Sciatic nerve (tissue), 2 donors: ENCODE measurements at regions not wholly inside any gene's neighbourhood (a gene's known extent, or its start where the extent isn't known, plus 50 kb on each side); places are given as distances from the start of the nearest gene placed in this dataset.

ENCODE experiments used
- ATAC-seq: fragments of 200-7000 bp; cut with Tn5 transposase; one replicate; pipeline ENCODE4 v1.9.1; 2020; ENCODE audit warnings: mild to moderate bottlenecking, moderate library complexity
- DNase-seq: peaks from one replicate; pipeline ENCODE4 v3.0.0-alpha.2; 2020; ENCODE audit warnings: low spot score
- intact Hi-C: fragments of 100-400 bp; cut with DNase I; formaldehyde crosslinking; loops from one replicate; pipeline ENCODE4 v1.14.2; 2022
- donor health status: DM: no; HTN: no; CAD: no.
- donor health status: DM: no; HTN: no; CAD: no.

DNA sequence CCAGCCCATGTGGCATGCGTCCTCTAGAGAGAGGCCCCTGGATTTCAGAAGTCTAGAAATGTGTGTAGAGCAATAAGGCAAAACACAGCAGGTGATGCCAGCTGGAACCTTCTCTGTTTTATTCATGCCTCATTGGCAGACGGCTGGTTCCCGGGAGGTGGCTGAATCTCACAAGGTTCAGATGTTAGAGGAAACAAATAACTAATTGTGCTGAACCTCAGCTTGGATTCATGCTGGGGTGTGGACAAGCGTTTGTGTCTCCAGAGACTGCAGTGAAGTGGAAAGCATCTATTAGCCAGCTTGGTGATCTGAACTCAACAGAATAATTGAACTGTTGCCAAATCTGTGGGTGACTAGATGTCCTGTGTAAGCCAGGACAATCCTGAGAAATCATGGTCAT, 131.1 kb upstream of the NR4A3 start:
- no peak for ATAC-seq
- DNase-seq = no peak
- intact Hi-C loops = no loop called here

DNA sequence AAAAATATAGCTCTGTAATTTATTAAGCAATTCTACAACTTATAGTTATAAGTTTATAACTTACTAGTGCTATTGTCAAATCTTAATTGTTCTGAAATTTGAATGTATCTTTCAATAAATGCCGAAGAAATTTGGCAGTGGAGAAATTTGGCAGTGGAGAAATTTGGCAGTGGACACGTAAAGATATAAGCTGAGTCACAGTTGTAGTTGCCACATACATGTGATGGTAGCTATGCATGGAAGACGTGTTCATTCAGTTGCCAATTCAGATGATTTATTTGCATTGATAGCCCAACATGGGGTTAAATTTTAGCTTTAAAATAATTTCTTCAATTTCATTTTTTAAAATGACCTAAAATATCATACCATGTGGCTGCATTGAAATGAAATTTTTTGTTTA, 127.8 kb upstream of the NR4A3 start:
- ATAC-seq = no peak
- DNase-seq = no peak
- intact Hi-C loops = no loop called here

DNA sequence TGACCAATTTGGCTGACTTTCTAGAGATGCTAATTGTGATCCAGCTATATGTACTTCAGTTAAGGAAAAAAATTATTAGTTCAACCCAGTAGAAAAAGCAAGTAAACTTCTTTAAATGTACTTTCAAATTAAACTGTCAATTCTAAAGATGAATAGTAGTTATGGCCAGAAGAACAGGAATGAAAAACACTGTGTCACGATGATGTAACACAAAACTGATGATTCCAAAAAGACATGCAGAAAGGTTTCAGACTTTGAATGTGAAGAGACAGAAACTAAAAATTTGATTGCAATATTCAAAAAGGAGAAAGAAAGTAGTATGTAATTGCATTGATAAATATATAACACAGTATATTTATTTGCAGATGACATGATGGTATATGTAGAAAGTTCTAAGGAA, 127.3 kb upstream of the NR4A3 start:
- ATAC-seq = no peak
- no peak for DNase-seq
- intact Hi-C loops = no loop called here

DNA sequence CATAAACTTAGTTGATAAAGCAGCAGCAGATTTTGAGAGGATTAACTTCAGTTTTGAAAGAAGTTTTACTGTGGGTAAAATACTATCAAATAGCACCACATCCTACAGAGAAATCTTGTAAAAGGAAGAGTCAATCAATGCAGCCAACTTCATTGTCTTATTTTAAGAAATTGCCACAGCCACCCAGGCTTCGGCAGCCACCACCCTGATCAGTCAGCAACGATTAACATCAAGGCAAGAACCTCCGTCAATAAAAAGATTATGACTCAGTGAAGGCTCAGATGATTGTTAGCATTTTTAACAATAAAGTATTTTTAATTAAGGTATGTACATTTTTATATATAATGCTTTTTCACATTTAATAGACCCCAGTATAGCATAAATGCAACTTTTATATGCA, 122.3 kb upstream of the NR4A3 start:
- no peak for DNase-seq
- ATAC-seq = no peak
- intact Hi-C loops = no loop called here

DNA sequence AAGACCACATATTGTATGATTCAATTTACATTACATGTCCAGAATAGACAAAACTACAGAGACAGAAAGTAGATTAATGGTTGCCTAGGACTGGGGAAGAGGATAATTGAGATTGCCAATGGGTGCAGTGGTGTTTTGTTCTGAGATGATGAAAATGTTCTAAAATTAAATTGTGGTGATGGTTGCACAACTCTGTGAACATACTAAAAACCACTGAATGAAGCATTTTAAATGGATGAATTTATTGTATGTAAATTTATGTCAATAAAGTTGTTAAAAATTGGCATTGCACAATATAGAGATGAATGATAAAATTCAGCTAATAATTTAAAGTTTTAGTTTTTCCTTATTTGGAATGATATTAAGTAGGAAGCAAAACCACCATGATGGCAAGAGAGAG, 109.5 kb upstream of the NR4A3 start:
- DNase-seq = no peak
- no peak for ATAC-seq
- intact Hi-C loops = no loop called here

DNA sequence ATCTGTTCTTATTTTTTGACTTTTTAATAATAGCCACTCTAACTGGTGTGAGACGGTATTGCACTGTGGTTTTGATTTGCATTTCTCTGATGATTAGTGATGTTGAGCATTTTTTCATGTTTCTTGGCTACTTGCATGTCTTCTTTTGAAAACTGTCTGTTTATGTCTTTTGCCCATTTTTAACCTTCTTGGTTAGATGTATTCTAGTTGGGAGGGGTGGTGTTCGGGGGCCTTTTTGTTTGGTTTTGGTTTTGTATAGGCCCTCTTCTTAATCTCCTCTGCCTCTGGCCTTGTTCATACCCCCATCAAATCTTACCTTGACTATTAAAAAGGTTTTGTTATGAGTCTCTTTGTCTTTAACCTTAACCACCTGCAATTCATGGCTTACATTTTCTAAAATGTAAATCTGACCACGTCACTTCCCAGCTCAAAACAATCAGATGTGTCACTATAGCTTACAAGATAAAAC, 107.8 kb upstream of the NR4A3 start:
- intact Hi-C loops = no loop called here
- no peak for ATAC-seq
- DNase-seq = no peak

DNA sequence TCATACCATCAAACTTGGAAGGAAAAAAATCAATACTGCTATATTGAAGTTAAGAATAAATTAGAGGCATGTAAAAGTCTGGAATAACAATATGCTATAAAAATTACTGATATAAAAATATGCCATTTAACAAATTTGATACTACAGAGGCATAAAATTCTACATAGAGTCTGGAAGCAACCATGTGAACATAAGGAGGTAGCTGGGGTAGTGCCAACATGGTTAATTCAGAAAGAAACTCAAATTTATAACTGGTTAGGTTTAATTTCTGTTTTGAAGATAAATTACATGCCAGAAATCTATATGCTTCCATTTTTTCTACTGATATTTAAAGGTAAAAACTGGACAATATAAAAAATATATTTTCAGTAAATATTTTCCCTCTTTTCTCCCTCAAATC, 103.1 kb upstream of the NR4A3 start:
- ATAC-seq (no peak), DNase-seq (no peak)
- intact Hi-C loops = no loop called here

DNA sequence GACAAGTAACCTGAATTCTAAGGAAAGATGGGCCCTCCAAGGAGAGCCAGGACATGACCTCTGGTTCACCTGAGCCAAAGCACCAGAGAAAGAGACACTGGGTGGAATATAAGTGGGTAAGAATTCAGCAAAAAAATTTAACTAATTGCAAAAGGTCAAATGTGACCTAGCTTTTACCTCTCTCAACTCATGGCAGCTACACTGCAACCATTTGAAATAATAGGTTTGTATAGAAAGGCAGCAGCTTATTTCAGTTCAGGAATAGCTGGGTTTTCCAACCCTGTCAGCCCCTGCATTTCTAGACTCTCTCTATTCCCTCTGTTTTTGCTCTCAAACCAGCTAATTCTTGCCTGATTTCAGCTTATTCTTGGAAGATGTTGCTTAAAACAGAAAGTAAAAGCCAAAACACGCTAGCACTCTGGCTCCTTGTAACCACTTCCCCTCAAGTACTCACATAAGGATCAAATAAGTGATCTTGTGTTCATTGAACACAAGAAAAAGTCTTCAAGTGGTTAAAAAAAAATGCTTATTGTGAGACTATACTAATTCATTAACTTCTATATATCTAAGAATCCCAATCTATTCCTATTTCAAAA, 101.1 kb upstream of the NR4A3 start:
- intact Hi-C loops = no loop called here
- ATAC-seq (peak; percentile 52), DNase-seq (no peak)

DNA sequence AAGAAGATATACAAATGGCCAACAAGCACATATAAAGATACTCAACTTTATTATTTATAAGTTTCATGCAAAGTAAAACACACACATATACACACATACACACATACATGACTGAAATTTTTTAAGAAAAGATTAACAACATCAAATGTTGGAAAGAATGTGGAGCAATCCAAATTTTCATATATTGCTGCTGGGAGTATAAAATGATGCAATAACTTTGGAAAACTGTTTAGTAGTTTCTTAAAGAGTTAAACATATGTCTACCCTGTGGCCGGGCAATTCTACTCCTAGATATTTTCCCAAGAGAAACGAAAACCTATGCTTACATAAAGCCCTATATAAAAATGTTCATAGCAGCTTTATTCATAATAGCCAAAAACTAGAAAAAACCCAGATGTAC, 99.8 kb upstream of the NR4A3 start:
- ATAC-seq = no peak
- intact Hi-C loops = no loop called here
- DNase-seq = no peak

DNA sequence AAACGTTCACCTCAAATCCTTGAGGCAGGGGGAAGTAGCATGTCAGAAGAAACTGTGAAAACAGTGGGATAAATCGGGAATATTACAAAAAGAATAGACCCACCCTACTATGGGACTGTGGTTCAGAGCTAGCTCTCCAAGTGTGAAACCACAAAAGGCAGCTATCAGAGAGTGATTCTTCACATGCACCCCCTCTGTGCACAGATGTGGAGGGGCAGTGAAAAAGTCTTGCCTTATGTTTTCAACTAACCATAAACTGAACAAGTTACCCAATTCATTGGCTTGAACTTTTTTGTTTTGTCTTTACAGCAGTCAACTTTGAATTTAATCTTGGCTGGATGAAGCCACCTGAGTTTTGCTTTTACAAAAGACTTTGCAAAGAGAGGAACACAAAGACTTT, 98.8 kb upstream of the NR4A3 start:
- no peak for DNase-seq
- intact Hi-C loops = no loop called here
- ATAC-seq = no peak

DNA sequence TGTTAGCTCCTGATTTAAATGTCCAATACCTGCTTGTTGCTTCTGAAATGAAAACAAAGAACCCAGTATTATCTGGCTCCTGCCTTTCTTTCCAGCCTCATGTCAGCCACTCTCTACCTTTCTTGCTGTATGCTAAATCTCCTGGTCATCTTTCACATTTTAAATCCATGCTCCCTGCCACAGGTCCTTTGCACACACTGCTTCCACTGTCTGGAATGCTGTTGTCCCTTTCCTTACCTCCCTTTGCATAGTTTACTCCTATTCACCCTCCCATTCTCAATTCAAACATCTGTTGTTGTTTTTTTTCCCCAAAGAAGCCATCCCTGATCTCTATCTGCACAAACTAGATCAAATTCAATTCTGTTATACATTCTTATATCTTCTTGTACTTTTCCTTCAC, 97.0 kb upstream of the NR4A3 start:
- intact Hi-C loops = no loop called here
- no peak for ATAC-seq
- no peak for DNase-seq

DNA sequence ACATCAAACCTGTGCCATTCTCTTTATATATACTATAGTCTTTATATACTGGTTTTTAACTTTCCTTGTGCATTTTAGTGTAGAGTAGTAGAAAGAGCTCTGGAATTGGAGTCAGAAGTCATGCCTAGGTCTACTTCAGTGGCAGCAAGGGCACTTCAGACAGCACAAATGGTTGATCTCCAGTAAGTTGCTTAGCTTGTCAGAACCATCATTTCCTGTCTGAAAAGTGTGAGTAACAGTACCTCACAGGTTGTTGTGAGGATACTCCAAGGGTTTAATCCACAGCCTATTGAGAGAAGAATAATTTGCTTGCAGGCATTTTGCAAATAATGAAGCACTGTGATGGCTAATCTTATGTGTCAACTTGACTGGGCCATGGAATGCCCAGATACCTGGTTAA, 95.8 kb upstream of the NR4A3 start:
- intact Hi-C loops = no loop called here
- DNase-seq = no peak
- no peak for ATAC-seq

DNA sequence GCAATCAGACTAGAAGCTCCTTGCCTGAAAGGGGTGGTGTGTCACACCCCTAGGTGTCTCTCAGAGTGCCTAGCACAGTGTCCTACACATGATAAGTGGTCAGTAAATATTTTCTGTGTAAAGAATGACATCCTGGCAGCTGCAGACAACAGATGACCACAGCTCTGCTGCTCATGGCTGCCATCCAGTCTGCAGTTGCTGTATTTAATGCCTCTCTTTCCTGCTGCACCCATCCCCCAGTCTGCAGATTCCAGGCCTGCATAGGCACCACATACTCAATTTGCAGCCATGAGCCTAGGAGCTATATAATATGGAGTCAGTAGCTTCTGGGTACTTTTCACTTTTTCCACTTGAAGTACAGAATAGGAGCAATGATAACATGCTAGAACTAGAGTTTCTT, 94.9 kb upstream of the NR4A3 start:
- intact Hi-C loops = no loop called here
- no peak for ATAC-seq

DNA sequence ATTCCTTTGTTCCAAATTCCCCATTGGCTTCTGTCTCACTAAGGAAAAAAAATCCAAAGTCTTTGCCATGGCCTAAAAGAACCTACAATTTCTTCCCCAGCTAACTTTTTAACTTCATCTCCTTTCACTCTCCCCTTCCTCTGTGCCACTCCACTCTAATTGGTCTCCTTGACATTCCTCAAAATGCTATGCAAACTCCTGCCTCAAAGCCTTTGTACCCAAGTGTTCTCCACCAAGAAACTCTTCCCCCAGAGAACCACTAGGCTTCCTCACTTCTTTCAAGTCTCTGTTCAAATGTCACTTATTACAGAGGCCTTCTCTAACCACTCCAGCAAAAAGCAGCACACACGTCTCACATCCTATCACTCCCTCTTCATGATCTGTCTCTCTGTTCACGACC, 91.6 kb upstream of the NR4A3 start:
- ATAC-seq = no peak

More for the DNA sequence above, 94.9 kb upstream of the NR4A3 start:
- no peak for DNase-seq

DNA sequence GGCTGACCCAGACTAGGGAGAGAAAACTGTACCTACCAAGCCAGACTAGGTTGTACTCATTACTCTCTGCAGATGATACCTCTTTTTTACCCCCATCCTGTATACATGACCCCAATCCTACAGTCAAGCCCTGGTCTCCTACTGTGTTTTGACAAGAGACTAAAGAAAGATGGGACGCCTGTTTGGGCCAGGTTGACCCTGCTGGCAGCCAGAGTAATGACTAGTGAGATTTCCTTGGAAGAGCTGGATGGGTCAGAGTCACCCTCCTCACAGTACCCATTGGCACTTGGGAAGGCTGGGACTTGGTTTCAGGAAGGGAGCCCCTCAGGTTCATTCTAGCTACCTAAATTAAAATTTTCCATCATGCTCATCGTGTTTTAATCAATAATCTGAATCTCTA, 89.7 kb upstream of the NR4A3 start:
- intact Hi-C loops = no loop called here
- ATAC-seq = no peak

More for the DNA sequence above, 91.6 kb upstream of the NR4A3 start:
- intact Hi-C loops = no loop called here
- no peak for DNase-seq

DNA sequence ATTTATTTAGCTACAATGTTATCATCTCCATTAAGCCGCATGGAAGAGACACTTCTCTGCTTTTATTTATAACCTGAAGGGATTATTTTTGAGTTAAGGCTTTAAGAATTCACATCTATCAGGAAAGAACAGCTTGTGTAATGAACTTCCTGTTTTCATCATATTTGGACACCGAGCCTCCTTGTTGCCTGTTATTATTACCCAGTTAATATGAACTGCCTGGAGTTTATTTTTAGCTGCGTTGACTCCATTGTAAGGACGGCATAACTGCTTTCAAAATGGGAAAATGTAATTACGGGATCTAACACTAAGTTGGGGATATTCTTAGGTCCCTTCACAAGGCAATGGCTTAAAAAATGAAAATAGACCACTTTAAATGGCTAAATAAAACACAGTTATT, 89.0 kb upstream of the NR4A3 start:
- DNase-seq (no peak), ATAC-seq (peak; percentile 34)
- intact Hi-C loops = no loop called here

More for the DNA sequence above, 89.7 kb upstream of the NR4A3 start:
- no peak for DNase-seq

DNA sequence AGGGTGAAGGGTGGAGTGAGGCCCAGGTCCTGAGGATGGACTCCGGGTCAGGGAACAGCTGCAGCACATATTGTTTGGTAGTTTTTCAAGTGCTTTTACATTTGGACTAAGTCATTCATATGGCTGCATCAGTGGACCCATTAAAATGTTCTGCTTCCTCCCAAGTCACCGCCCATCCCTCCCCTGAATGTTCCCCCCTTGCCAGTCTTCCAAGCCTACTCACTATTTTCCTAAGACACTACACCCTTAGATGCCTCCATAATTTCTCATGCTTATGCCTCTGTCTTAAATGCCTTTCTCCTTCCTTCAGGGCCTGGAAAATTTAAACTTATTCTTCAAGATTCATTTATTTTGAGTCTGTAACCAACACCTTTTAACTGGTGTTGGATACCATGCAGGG, 86.6 kb upstream of the NR4A3 start:
- no peak for DNase-seq
- ATAC-seq = no peak
- intact Hi-C loops = no loop called here

DNA sequence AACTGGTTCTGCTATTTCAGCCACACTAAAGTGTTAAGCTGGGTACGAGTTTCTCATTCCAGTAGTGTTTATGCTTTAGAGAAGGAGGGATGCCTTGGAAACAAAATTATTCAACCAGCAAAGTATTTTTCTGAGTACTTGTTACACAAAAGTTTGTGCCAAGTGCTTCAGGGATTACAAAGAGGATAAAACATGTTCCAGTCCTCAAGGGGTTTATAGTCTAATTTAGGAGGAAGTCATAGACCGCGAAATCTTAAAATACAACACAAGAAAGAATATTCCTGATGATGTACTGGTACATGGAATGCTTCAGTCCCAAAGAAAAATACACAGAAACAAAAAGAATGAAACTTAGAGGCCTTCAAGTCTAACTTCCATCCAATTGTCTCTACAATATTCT, 85.4 kb upstream of the NR4A3 start:
- intact Hi-C loops = no loop called here
- DNase-seq = no peak
- ATAC-seq = no peak

DNA sequence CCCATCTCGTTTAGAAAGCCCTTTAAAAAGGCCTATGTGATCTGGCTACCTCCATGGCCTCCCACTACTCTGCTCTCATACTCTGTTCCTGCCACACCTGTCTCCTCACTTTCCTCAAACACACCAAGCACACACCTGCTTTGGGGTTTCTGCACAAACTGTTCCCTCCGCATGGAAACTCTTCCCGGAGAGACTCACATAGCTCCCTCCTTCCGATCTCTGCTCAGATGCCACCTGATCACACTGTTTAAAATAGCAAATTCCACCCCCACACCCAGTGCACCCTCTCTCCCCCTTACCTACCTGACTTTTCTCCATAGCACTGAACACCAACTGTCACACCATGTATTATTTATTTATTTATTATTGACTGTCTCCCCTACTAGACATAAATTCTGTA, 84.0 kb upstream of the NR4A3 start:
- no peak for ATAC-seq
- intact Hi-C loops = no loop called here
- no peak for DNase-seq

DNA sequence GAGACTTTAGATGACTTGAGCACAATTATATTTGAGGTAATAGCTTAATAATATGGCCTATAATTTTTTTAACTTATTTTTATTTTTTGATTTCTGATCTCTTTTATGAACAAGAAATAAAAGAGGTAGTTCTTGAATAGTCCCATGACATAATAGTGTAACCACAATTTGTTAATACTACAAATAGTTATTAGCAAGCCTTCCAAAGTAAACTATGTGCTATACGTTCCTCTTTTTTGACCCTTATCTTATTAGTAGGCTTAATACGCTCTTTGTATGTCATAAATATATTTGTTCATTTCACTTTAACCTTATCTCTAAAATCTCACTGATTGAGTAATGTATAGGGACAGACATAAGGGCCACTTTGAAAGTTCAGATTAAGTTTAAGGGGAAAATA, 78.7 kb upstream of the NR4A3 start:
- intact Hi-C loops = no loop called here
- ATAC-seq (no peak), DNase-seq (no peak)

DNA sequence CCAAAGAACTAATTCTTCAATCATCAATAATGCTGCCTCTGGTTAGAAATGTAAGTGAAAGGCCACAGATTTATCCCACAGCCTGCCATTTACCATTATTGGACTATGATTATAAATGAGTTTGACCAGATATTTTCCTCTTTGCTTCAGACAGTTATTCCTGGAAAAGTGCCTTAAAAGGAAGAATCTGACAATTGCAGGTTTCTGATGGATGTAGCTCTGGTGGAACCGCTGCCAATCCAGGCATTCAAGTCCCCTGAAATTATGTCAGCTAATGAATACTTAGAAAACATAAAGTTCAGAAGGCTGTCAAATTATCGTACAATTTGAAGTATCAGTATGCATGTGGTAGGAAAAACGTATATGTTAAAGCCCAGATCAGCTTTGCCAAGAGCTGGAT, 78.2 kb upstream of the NR4A3 start:
- no peak for DNase-seq
- no peak for ATAC-seq
- intact Hi-C loops = no loop called here

DNA sequence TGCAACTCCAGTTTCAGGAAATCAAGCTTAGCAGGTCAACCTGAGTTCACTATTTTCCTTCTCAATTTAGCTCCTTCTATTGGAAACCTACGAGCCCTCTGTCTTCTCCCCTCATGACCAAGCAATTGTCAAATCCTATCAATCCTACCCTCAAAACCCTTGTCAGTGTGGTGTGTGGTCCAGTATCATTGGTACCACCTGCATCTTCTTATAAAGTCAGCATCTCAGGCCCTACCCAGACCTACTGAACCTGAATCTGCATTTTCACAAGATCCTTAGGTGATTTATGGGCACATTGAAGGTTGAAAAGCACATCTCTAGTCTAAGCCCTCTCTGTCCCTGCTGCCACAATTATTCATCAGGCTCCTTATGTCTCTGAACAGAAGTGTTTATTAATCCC, 77.6 kb upstream of the NR4A3 start:
- no peak for ATAC-seq
- no peak for DNase-seq
- intact Hi-C loops = no loop called here
